HG03097 (cell line): ENCODE measurements at regions not wholly inside any gene's neighbourhood (a gene's known extent, or its start where the extent isn't known, plus 50 kb on each side); places are given as distances from the start of the nearest gene placed in this dataset.
A peak's percentile ranks its signal among the peaks of the same experiment; 100 is the strongest.

Experiments used
- ATAC-seq: cut with Tn5 transposase; IDR thresholded peaks from one replicate; pipeline ENCODE4 v1.9.1; 2021; ENCODE audit not compliant: unreplicated experiment, low FRiP score

DNA sequence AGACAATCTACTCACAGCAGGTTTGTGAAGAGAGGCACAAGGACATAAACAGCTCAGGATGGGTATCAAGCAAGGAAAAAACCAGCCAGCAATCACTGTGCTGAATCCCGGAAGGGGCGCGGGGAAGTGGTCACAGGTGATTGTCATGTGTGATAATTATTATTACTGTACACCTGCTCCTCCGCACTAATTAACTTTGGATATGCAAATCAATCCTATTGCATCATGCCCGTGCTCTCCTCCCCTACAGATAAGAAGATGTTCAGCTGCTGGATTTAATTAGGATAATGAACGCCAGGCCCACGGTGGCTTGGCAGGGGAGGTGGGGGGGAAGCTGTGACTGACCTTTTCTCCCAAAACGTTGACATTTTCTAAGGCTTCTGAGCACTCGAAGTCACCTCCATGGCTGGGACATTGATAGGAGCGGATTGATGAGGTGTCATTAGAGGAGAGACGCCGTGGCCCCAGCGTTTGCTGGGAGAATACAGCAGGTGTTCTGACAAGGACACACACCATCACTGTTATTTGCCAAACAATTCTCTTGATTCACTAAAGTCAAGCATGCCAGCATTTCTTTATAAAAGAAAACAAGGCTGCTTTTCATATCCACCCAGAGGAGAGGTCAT lies 160.3 kb upstream of the VRK2 start:
- no peak for ATAC-seq

DNA sequence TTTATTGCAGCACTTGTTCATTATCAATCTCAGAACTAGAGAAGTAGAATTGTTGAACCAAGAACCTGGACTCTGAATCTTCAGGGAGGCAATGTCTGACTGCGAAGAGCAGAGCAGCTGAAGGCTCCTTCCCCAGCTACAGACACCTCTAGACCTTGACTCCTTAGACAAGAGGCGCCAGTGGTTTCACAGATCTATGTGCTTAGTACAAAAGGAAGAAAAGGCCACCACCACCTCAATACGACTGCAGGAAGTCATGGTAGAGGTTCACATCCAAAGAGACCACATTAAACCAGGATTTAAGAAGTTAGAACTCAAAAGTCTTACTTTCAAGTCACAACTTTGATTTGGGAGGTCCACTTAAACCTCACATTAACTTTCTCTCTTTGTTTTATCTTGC lies 158.1 kb upstream of the VRK2 start:
- ATAC-seq: no peak

DNA sequence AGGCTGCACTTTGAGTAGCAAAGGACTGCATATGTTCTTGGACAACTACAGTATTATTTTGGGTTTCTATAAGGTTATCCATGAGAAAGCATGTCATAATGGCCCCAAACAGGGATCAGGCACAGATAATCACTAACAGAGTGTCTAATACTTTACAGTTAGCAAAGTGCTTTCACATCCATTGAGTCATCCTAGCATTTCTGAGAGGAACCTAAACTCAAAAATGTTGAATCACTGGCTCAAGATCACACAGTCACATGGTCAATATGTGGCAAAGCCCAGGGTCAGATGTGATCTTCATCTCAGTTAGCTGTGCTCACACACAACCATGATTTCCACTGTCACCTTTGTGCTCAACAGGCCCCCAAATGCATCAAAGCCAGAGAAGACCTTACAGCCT lies 156.1 kb upstream of the VRK2 start:
- ATAC-seq: peak; percentile 47

DNA sequence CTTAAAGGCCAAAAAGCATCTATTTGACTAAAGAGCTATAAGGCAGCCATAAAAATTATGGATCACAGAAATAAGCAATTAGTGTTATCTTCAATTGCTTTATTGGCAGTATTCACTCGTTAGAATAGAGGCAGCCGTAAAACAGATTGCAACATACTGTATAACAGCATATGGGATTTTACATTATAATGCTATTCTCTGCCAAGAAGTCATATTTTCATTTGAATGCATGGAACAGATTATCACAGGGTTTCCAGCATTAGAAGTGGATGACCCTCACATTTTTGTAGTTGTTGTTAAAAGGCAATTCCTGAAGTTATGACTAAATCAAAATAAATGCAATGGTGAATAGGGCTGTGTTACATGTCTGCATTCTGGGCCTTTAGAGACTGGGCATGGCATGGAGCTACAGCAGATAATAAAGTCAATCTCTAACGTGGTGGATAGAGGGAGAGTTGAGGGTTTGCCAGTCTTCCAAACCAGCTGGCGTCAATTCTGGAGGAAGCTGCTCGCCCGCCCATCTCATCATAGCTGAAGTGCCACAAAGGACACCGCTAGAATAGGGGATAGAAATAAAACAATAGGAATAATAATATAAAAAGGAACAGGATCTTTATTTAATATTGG lies 155.4 kb upstream of the VRK2 start:
- ATAC-seq: no peak

DNA sequence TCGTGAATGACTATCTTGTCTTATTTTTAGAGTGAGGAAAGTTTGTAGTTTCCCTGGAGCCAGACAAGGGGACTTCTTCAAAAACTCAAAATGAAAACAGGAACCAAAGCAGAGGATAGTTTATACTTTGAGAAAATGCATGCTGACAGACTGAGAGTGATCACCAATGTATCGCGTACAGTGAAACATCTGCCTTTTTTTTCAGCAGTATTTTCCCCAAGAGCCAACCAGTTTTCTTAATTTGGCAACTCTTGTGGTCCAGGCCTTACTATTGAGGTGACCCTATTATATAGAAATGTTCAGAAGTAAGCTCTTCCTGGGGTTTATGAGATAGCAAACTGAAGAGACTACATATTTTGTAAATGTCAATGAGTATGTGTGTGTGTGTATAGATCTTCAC lies 153.7 kb upstream of the VRK2 start:
- ATAC-seq: peak; percentile 53

DNA sequence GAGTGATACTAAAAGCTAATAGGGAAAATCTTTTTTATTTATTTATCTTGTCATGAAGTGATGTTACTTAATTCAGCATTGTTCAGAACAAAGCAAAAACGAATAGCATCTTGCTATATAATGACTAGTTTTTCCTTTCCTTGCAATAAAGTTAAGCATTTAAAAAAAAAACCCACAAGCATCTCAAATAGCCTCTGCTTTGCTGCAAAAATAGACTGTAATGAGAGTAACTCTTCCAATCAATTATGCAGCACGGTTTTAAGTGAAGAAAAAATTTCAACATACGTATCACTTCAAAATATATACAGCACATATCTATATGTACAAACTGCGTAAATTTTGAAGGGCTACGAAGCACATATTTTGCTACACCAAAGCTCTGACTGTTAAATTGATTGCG lies 153.3 kb upstream of the VRK2 start:
- no peak for ATAC-seq

DNA sequence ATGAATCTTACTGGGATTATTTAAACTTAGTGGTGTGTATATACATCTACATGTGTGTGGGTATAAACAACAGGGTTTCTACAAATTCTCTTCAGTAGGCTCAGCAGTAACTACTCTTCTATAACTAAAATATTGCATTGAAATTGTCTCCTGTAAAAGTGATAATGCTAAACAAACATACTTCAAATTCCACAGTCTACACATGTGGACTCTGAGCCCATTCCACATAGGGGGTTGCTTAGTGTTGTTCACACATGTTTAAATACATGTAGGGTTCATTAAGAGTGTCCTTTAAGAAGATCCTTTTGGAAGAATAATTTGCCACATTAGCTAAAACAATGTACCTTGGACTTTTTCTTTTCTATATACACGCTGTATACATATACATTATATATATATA lies 152.8 kb upstream of the VRK2 start:
- no peak for ATAC-seq

DNA sequence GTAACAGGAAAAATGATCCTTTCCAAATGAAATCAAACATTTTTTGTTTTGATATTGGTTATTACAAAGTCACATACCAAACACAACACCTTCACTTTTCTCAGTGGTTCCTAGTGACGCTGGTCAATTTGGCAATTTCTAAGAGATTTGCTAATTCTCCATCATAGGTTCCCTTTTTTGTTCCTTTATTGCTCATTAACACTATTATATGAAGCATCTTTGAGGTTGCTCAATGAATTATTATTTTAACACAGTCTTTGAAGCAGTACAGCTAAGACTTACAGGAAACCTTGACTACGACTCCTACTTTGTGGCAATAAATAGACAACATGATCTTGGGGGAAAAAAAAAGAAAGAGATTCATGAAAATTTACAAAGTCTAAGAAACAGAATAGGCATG lies 152.2 kb upstream of the VRK2 start:
- ATAC-seq: no peak

DNA sequence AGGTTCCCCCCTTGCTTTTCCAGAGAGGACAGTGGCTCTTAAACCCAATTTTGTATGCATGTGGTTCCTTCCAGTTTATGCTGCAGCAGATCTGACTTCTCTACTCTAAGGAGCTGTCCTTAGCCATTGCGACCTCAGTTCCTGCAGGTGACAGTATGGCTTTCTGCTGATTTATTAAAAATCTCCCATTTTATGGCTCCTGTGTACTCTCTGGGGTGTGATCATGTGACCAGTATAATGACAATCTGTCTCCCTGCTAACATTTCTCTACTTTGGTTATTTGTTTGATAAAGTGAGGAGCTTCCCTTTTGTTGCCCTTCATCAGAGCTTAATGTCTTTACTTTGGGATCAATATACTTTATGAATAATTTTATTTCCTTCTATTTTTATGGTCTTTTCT lies 148.7 kb upstream of the VRK2 start:
- ATAC-seq: no peak

DNA sequence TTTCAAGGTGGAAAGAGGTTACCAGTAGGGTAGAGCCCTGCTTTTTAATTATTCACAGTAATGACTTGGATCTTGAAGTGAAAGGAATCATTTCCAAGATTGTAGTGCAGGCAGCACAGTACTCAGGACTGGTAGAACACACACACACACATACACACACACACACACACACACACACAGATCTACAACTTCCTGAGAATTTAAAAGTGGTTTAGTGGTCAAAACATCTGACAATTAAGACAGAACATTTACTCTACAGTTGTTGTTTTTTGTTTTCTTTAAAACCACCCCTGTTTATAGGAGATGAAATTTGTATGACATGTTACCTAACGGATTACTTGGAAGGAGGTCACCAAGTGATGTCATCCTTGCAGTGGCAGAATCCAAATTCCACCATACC lies 146.7 kb upstream of the VRK2 start:
- no peak for ATAC-seq

DNA sequence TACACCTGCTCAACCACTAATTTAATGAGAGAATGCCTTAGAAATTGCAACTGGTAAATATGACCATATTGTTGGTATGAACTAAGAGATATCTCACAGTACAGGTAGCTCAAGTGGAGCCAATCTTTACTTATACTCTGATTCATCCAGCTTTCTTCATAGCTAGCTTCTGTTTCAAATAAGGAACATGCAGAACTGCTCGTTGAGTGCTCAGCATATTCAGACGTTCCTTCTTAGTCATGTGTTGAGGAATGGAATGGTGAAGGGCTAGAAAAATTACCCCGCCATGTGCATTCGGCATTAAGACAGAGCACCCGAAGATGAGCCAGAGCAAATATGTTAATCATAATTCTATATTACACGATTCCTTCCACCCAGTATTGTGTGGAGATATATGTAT lies 144.0 kb upstream of the VRK2 start:
- no peak for ATAC-seq

DNA sequence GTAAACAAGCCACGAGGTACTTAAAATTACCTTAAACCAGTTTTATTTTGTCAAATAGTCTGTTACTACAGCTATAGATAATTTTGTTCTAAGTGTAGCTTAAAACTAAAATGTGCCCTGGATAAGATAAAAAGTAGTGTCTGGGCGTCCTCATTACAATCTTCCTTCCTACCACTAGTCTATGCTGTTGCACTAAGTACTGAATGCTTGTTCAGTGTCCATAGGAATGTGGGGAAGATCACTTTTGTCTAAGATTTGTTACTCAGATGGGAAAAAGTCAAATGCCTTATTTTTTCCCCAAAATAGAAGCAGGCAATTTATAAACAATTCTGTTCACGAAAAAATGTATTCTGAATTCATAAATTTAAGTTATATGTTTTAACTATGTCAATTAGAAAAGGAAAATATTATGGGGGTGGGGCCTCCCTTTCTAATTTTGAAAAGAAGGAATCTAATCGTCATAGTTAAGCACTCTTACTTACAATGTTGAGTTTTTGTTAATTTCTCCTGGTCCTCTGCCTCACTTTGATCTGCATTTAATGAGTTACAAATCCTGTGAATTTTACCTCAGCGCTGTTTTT lies 140.4 kb upstream of the VRK2 start:
- peak; percentile 66 for ATAC-seq

DNA sequence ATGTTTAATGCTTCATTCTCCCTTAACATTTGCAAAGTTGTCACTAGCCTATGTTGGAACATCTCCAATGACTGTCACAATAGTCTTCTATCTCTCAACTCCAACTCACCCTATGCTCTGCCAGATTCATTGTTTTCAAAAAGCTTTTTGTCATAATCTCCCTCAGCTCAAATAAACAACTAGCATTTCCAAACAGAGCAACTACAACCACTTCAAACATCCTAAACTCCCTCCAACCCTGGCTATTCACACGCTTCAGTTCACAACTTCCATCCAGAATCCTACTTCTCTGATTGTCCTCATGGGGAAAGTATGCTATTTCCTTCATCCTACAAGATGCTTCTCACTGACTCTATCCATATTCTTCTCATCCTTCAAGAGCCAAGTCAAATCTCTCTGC lies 139.2 kb upstream of the VRK2 start:
- ATAC-seq: no peak

DNA sequence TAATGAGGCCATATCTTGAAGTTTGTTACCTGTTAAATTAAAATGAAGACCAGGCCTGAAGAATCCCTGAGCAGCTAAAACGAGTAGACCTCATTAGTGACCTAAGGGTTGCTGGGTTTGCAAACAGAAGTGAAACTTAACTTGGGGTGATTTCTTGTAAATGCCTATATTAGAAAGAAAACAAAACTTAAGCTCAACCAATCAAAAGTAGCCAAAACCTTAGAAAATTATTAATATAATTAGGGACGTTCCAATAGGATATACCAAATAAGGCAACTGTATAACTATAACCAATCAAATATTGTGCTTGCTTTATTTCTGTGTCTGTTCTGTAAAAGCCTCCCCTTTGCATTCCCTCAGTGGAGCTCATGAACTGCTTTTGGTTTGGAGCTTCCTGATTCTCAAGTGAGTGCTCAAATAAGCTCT lies 137.9 kb upstream of the VRK2 start:
- ATAC-seq: peak; percentile 83

DNA sequence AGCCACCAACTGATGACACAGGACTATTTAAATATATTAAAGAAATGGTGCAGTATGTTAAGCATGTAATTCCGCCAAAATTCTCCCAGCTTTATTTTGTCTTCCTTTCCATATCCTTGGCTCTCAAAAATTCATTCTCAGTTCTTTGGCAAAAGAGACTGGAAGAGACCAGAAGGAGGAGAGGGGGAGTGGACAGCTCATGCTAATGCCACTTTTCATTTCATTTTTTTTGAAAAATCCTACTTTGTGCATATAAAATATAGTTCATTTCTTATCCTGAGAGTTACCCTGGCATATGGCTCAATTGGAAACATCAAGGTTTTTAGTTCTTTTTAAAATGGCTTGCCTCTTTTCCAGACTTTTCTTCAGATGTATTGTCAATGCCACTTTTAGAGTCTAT lies 128.5 kb upstream of the VRK2 start:
- ATAC-seq: no peak

DNA sequence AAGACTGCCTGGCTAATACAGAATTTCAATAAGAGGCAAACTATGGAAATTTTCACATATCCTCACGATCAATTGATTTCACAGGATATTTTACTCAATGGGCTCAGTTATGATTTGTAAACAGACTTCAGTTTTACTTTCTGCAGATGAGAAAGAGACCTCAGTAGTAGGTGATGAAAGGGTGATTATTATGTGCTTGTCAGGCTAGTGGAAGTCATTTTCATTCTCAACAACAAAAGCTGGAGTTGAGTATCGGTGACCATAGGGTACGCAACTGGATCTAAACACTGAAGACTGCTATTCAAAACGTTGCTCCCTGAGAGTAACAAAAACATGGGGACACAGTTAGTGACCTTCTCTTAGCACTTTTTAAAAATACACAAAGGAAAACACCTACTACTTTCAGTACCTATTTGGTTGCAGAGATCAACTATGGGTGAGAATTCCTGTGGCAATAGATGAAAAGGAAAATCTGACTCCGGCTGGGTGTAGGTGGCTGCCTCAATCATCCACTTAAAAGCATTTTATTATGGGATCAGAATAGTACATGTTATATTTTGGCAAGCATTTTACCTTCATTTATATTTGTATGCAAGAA lies 126.2 kb upstream of the VRK2 start:
- ATAC-seq: no peak

DNA sequence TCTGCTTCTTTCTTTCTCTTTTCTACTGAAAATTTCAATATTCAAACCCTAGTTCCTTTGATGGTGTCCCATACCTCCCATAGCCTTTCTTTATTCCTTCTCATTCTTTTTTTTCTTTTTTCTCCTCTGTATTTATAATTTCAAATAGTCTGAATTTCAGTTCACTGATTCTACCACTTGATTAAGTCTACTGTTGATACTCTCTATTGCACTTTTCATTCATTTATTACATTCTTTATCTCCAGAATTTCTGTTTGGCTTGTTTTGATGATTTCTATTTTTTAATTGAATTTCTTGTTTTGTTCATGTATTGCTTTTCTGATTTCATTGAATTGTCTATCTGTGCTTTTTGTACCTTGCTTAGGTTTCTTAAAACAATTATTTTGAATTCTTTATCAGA lies 111.9 kb upstream of the VRK2 start:
- ATAC-seq: no peak

DNA sequence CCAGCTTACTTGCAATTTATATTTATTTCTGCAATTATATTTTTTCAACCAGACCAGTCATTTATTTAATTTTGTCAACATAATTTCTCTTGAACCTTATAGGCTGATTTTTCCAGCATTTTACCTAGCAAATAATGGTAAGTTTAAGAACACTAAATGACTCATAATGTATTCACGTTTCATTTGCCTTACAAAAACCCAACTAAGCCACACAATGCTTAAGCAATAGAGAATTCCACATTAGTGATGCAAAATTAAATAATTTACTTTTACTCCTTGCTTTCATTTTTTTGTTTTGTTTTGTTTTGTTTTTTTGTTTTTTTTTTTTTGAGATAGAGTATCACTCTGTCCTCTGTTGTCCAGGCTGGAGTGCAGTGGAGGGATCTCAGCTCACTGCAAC lies 110.4 kb upstream of the VRK2 start:
- no peak for ATAC-seq

DNA sequence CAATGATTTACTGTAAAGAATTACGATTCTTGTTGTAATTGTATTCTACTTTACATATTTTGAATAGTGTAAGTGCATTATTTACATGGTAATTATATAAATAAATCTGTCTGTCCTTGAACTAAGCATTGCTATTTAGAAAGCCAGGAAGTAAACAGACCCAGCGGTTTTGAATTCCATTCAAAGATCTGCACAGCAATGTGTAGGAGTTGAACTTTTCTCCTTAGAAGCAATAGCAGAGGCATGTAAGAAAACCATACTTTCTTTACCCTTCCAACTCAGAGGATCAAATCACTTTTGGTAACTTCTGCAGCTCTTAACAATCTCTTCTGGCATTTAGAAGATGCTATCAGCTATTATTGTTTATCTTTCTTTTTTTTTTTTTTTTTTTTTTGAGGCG lies 109.2 kb upstream of the VRK2 start:
- ATAC-seq: no peak

DNA sequence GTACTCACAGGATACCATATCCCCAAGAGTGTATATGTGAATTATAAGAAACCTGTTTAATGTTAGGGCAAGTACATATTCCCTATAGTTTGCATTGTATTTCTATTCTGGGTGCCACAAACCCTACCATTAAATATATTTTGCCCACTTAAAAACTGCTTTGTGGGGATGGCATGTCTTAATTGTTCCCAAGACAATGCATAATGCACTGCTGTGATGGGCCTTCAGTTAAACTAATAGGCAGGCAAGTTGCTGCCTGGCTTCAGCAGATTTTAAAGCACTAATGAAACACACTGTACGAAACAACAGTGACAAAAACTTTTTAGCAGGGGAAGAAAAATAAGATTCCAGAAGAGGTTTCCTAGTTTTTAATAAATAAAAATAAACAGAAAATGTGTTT lies 104.8 kb upstream of the VRK2 start:
- no peak for ATAC-seq

DNA sequence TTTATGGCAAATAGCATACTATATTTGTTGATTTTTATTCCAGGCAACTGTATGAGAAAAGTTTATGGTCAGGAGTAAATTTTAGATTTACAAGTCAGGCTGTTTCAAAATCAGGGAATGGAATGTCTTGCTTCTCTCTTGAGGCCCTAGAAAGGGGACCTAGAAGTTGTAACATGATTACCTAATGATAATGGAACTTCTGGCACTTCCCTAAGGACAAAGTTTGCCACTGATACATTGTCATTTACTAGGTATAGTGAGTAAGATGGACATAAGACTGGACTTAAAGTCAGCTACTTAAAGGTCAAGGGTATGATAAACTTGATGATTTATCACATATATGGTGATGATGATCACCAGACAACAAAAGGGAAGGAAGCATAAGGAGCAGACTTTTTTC lies 103.3 kb upstream of the VRK2 start:
- ATAC-seq: no peak

DNA sequence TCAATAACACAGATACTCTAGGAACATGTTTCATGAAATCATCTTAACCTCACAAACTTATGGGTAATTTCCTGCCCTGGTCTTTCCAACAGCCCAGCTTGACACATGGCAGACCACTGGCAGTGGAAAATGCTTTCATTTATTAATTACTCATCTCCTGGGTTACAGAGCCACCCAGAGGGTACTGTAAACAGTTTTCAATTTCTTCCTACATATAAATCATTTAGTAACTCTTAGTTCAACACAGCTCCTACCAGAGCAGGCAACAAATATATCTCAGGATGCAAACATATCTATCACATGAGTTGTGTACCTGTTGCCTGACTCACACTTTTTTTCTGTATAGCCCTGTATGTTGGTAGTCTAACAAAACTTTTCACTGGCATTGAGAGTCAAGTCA lies 99.2 kb upstream of the VRK2 start:
- no peak for ATAC-seq
